NT2/D1 (cell line): ENCODE measurements at regions not wholly inside any gene's neighbourhood (a gene's known extent, or its start where the extent isn't known, plus 50 kb on each side); places are given as distances from the start of the nearest gene placed in this dataset.

Experiments used
- SUZ12 ChIP-seq: IDR thresholded peaks from 2 replicates; pipeline ENCODE4 v1.6.1; 2011; ENCODE audit not compliant: insufficient read length, insufficient read depth; ENCODE audit errors: extremely low read depth
- YY1 ChIP-seq: IDR thresholded peaks from 2 replicates; pipeline ENCODE4 v1.6.1; 2011; ENCODE audit not compliant: insufficient read length, insufficient read depth
- ZNF274 ChIP-seq: IDR thresholded peaks from 2 replicates; pipeline ENCODE4 v1.6.1; 2011; ENCODE audit warnings: mild to moderate bottlenecking, low read depth, low read length

- TF ChIP-seq YY1 (no peak), SUZ12 (no peak), ZNF274 (no peak)
Measured at GRCh38 chr16:59635674-59636073, 901.6 kb upstream of the GOT2 start.
